SW480 (cell line): ENCODE measurements at regions not wholly inside any gene's neighbourhood (a gene's known extent, or its start where the extent isn't known, plus 50 kb on each side); places are given as distances from the start of the nearest gene placed in this dataset.

ENCODE experiments used
- DNase-seq: peaks from one replicate; pipeline ENCODE4 v3.0.0-alpha.2; 2016; ENCODE audit warnings: low spot score

DNA sequence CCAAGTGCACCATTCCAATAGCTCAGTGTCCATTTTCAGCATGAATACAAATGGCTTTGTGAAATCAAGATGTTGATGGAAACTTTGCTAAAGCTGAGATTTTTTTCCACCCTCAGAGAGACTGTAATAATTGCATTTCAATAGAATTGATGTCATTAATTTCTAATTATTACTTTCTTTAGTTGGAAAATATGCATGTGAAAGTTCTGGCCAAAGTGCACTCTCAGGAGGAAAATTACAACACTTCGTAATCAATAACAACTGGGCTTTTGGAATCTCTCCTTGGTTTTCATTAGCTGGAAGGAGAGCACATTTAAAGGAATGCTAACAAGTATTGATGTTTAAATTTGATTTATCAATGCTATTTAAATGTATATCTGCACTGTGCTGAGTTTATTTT is 529.5 kb upstream of the CDH8 start:
- DNase-seq = no peak

DNA sequence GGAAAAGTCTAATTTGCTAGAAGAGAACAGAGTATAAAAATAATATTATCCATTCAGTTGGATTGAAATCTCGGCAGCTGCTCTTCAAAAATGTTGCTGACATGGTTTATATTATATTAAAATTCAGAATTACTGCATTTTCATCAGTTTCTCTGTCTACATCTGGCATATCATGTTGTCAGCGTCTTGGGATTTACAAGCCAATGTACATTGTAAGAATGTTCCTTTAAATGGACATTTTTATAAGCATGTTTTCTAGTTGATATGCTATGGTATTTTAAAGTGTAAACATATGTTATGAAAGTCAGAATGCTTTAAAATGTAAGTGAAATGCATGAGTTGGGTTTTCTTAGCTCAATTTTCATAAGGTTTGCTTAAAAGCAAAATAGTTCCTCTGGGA is 528.1 kb upstream of the CDH8 start:
- no peak for DNase-seq

DNA sequence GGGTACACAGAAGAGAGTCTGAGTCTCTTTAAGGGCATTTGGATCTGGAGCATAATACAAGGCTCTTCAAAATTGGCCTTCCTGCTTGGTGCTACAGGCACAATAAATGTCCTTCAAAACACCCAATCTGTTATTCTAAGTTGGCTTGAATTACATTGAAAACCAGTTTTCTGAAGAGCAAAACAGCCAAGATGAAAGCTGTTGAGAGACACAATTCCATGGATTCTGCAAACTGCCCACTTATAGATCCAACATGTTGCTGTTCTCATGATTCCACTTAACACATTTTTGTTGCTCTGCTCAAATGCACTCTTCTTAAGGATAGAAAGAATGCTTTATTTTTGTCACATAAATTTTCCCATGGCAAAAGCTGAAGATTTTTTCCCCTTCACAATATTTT is 525.9 kb upstream of the CDH8 start:
- DNase-seq = no peak

DNA sequence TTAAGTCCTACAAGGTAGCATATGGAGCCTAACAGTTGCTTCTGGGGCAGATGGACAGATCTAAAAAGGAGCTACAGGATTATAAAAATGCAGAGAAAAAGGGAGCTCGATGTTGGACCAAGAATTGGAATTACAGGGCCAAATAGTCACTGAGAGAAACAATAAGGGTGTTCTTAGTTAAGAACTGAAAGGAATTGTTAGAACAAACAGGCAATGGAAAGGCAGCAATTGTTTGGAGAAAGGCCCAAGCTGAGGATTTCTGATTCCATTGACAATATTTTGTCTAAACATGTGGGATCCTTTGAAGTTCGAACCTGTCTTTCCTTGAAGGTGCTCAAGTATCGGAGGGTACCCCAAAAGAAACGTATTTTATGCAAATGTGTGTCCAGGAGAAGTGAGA is 513.6 kb upstream of the CDH8 start:
- DNase-seq = no peak

DNA sequence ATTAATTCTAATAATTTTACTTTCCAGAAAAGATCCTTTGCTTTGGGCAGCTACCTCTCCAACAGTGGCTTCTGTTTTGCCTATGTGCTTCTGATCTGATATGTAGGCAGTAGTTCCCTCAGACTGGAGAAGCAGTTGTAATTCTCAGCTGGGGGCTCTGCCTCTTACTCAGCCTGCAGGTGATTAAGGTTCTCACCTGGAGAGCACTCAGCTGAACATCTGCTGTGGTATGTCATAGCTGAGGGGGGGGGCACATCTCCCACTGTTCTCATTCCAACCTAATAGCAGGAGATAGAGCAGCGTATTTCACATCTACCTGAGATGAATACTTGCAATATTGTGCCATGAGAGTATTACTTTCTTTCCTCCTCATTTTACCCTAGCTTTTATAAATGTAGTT is 511.9 kb upstream of the CDH8 start:
- DNase-seq = no peak

DNA sequence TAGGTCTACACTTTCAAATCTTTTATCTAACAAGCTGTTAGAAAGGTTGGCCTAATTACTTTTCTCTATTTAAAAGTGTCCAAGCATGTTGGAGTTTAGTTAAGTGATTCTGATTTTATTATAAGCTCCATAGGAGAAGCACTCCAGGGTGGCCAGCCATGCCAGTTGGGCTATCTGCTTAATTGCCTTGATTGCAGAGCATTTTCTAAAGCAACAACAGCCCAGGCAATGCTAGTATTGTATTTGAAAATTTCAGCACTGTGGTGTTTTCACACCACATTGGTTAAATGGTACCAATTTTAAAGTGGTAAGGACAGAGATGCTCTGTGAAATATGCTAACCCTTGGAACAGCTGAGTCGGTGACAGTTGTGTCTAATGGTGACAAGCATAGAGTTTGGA is 510.5 kb upstream of the CDH8 start:
- DNase-seq = no peak

DNA sequence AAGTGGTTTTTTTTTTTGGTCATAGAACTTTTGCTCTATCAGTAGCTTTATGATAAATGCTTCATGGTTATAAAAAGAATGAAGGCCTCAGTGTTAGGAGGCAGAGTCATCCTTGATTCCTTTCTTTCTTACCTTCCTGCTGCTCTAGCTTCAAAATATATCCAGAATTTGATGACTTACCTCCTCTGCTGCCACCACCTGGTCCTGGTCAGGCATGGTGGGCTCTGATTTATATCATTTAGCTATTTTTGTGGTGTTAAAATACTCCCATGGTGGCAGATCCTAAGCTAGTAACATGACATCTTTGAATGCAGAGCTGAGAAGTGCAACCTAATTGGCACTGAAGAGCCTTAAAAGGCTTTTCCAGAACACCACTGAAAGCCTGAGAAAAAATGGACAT is 508.8 kb upstream of the CDH8 start:
- no peak for DNase-seq

DNA sequence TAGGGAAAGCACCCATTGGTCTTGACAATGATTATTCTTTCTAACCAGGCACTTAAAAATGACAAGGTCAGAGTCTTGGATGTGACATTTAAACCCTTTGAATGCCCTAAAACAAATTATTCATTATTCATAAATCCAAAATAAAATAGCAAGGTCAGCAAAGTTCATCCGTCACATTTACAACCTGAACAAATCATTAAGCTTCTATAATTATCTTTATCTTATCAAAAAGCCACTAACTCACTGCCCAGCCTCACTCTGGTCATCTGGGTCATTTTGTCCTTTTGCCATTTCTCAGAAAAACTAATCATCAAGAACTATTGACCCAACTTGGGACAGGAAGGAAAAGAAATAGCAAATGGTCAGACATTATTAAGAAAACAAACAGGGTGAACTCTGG is 507.3 kb upstream of the CDH8 start:
- DNase-seq = no peak

DNA sequence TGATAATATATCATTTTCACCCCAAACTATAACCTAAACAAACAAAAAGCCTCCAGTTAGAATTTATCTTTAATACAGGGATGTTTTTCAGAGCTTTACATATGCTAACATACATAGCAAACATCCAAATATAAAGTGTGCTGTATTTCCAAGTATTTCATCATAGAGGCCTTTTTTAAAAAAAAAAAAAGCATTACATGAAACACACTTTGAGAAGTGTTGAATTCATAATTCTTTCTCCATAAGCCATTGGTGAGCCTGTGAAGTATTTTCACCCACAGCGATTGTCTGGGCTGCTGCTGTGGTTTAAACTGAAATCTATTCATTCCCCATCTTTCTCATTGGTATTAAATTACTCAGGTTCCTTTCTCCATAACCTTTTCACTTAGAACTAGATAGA is 503.4 kb upstream of the CDH8 start:
- DNase-seq = no peak

DNA sequence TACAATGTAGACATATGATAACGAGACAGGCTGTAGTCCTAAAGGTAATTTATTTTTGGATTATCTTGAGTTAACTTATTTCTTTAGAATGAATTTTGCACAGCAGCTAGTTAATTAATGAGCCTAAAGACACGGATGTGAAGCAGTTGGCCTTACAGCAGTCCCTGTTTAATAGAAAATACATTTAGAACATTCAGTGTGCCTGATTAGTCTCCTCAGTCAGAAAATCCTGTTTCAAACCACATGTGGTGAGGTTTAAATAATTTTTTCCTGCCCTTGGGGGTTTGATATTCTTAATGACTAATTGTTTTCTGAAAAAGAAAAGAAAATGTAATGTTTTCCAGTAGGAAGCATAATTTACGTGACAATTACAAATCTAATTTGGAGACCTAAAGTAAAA is 494.2 kb upstream of the CDH8 start:
- no peak for DNase-seq

DNA sequence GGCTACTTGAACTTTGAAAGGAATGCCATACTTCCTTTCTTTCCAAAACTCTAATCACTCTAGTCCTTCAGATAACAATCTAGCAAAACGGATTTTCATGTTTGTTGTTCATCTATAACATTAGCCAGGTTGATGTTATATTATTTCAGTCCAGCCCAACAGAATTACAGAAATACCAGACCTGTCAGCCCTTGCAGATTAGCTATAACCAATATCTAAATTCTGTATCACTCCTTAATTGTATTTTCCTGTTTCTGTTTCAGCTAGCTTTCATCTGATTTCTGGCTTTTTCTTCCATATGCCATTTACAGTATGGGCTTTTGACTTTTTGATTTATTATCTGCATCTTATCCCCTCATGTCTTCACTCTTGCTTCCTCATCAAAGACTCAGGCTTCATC is 479.8 kb upstream of the CDH8 start:
- no peak for DNase-seq

DNA sequence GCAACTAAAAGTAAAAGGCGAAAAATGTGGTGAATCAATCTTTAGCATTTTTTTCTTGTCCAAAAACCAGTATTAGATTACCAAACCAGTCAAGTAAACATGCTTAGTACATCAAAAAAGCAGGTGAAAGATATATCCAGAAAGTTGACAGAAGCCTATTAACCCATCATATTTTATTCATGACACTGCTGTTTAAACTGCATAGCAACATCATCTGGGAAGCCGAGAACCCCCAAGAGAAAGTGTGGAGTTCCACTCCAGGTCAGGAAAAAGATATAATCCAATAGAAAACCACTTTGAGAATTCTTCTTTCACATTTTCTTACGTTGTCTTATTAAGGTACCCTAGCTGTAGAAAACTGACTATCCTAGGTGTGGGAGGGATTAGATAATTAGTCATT is 466.8 kb upstream of the CDH8 start:
- DNase-seq = no peak

DNA sequence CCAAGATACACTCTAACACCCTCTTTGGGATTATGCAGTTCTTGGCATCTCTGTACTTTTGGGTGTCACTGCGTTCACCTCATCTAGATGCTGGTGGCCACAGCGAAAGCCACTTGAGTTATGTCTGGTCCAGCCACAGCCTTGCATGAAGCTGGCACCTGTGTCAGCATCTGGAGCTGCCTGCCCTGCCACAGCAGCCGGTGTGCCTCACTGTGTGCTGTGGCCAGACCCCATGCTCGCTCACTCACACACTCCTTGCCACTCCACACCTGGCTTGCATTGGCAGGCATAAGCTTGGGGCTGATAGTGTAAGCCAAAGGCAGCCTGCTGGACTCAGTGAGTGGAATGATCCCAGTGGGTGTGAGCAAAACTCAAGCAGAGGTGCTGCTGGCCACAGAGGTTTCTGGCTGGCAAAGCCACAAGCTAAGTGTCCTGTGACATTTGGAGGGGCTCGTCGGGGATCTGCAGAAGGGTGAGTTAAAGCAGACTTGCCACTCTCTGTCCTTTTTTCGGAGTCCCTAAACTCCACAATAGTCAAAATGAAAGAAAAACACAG is 442.7 kb upstream of the CDH8 start:
- DNase-seq = no peak

DNA sequence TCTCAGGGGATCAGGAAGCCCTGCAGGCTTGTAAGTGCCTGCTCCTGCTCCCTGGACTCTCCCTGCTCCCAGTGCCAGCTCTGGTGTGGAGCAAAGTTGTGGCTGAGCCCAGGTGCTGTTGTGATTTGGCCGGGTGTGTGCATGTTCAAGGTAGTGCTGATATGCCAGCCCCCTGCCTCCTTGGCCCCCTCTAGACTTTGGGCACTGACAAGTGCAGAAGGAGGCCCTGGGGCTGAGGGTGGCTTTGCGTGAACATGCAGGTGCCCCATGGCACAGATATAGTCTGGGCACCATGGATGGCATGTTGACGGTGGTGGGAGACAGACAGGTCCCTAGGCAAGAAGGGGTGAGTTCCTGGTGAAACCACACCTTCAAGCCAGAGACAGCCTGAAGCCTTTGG is 441.6 kb upstream of the CDH8 start:
- DNase-seq = no peak

DNA sequence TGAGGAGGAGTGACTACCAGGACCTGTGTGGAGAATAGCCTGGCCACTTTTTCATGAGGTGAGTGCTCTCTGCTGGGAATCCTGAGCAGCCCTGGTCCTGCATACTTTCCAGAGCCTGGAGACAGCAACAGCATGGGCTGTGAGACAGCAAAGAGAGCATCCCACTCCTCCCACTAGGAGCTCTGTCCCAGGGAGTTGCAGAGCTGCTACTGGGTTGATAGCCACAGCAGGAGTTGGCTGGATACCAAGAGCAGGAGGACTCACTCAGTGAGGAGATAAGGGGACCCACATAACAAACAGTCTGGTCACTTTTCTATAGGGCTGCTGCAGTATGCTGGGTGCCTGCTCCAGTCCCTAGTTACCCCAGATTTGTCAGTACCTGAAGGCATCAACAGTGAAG is 439.3 kb upstream of the CDH8 start:
- DNase-seq = no peak

DNA sequence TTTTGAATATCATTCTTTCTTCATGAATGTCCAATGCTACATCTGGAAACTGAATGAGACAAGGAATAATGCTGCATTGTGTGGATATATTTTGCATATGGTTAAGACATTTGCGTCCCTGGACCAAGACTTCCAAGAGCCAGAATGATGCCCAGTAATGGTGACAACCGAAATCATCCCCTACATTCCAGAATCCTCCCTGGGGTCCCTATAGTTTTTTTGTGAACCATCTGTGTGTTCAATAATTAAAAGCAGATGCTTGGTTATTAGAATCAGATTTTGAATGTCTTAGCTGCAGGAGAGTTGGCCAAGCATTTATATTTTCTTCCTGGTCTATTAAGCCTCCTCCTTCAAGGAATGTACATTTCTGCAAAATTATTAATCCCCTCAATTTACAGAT is 426.7 kb upstream of the CDH8 start:
- no peak for DNase-seq

DNA sequence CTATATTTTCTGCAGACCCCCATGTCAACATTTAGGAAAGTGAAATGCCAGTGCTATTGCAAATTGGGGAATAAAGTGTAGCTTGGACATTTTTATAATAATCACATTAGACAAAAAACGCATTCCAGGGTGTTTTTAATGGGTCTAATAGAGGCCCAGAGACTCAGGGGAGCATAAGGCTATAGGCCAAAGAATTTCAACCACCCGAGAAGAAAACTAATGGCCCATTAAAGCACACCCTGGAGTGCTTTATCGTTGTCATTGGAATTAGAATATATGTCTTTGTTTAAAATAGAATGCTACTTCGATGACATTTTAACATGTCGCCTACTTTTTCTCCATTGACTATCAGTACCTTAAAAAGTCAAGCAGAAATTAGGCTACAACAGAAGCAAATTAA is 414.1 kb upstream of the CDH8 start:
- DNase-seq = no peak

DNA sequence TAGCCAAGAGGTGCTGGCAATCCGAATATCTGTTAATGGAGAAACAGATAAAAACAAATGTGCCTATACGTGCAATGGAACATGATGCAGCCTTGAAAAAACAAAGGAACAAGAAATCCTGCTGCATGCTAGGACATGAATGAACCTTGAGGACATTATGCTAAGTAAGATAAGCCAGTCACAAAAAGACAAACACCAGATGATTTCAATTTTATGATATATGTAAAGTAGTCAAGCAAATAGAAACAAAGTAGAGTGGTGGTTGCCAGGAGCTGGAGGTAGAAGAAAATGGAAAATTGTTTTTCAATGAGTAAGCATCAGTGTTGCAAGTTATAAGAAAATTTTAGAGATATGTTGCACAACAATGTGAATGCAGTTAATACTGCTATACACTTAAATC is 409.7 kb upstream of the CDH8 start:
- no peak for DNase-seq

DNA sequence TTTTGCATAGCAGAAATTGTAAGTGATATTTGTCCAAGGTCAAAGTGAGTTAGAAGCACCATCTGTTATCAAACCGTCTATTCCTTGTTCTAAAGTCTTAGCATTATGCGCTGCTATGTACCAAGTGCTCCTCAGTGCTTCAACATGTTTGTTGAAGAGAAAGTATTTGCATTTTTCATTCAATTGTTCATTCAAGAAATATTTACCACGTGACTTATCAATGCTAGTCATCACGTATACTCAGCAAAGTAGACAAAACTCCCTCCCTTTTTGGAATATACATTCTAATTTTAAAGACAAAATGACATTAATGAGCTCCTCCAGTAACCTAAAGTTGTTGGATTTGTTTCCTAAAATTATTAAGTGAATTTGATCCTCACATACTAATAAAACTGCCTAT is 388.0 kb upstream of the CDH8 start:
- no peak for DNase-seq

DNA sequence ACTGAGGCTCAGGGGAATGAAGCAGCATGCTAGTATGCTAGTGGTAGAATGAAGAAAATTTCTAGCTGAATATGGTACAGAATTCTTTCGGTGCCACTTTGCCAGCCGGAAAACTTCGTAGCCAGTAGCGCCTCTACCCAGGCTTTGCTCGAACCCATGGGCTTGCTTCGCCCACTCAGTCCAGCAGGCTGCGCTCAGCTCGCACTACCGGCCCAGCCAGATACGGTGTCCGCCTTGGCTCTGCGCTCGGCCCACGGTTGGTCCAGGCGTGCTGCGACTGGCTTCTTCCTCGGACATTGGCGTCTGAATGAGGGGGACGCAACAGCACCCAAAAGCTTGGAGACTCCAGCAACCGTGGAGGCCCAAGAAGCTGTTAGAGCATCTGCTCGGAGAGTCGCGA is 372.5 kb upstream of the CDH8 start:
- DNase-seq = no peak

DNA sequence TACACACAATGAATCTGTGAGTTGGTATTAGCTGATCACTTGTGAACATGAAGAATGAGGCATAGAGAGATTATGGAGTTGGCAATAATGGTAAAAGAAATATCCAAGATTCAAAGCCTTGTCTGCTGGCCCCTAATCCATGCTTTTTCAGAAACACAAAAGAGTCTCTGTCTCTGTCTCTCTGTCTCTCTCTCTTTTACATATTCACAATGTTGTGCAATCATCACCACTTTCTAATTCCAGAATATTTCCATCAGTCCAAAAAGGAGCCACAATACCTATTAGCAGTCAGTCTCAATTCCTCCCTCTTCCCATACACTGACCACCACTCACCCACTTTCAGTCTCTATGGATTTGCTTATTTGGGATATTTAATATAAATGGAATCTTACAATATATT is 370.1 kb upstream of the CDH8 start:
- DNase-seq = no peak

DNA sequence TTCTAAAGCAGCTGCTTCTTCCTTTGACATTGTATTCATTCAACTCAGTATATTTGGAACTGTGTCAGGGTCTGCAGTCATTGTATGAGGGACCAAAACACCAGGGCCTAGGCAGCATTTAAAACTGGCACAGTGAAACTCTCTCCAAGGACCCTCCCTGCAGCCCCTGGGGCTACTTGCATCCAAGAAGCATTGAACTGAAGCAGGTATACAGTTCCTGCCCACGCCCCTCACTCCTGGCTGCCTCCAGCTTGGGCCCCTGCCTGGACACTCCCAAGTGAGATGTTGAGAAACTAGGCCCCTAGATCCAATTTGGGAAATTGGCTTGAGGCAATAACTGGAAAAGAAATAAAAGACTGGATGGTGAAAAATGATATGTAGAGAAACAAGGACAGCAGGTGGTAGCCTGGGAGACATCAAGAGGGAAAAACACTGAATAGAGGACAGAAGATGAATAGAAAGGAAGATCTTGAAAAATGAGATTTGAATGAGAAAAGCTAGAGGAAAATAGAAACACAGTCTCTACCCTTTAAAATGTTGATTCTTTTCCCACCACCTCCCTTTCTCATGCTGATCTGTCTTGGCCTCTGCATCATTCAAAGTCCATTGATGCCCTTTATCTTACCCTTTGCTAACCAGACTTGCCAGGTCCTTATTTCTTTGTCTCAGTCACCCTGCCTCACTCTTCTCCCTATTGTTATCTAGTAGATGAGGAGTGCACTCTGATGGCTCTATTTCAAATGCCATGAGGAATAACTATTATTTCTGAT is 368.8 kb upstream of the CDH8 start:
- DNase-seq = no peak

DNA sequence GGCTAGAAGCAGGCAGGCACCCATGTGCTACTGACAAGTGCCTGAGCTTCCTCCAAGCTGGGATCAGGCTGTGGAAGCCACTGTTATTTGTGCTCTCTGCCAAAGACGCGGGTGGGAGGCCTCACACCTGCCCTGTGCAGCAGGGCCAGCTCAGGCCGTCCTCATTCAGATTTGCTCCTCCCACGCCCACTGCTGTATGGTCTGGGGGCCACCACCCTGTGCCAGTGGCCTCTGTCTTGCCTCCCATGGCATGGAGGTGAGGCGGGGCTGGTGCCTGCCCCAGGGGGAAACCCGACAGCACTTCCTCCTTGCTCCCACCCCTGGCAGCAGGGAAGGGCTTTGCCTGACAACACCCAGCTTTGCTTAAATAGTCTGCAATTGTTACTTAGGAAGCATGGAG is 356.5 kb upstream of the CDH8 start:
- no peak for DNase-seq

DNA sequence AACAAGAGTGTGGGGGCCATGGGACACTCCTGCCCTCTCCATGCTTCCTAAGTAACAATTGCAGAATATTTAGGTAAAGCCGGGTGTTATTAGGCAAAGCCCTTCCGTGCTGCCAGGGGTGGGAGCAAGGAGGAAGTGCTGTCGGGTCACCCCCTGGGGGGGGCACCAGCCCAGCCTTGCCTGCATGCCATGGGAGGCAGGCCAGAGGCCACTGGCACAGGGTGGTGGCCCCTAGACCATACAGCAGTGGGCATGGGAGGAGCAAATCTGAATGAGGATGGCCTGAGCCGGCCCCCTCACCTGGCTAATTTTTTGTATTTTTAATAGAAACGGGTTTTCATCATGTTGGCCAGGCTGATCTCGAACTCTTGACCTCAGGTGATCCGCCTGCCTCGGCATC is 355.7 kb upstream of the CDH8 start:
- no peak for DNase-seq

DNA sequence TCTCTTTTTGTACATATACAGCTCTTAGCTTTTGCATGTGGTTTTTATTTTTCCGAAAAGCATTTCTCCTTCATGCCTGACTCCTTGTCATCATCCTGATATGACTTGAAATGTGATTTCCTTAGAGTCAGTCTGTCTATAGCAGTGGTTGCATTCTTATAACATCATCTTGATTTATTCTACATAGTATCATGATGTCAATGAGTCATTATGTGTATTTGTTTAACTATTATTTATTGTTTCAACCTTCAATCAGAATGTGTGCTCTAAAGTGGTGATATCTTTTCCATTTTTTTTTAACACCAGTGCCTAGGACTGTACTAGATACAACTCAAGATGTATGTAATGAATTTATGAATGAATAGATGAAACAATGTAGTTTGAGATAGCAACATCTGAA is 354.9 kb upstream of the CDH8 start:
- no peak for DNase-seq
